Coronary artery (tissue), 2 donors: ENCODE measurements at regions not wholly inside any gene's neighbourhood (a gene's known extent, or its start where the extent isn't known, plus 50 kb on each side); places are given as distances from the start of the nearest gene placed in this dataset.

ENCODE experiments used
- DNase-seq: peaks from one replicate; pipeline ENCODE4 v3.0.0-alpha.2; 2017; ENCODE audit warnings: low spot score
- H3K27ac ChIP-seq, 2 donors: fragments of 200-600 bp; sonication (generic); one replicate each; pipeline ENCODE4 v1.5.1; 2016 to 2019
- H3K4me3 ChIP-seq: fragments of 200-600 bp; sonication (generic); 2 replicates; pipeline ENCODE4 v1.5.1; 2016; ENCODE audit warnings: mild to moderate bottlenecking, moderate library complexity
- TF ChIP-seq, protein P1 (sequence below): fragments of 200-600 bp; sonication (generic); IDR thresholded peaks from one replicate; pipeline ENCODE4 v1.5.1; 2019; ENCODE audit warnings: antibody characterized with exemption

- Histone ChIP-seq H3K27ac (no peak overlapping the region), H3K4me3 (no peak overlapping the region)
- no peak for DNase-seq
- TF ChIP-seq, protein P1, sequence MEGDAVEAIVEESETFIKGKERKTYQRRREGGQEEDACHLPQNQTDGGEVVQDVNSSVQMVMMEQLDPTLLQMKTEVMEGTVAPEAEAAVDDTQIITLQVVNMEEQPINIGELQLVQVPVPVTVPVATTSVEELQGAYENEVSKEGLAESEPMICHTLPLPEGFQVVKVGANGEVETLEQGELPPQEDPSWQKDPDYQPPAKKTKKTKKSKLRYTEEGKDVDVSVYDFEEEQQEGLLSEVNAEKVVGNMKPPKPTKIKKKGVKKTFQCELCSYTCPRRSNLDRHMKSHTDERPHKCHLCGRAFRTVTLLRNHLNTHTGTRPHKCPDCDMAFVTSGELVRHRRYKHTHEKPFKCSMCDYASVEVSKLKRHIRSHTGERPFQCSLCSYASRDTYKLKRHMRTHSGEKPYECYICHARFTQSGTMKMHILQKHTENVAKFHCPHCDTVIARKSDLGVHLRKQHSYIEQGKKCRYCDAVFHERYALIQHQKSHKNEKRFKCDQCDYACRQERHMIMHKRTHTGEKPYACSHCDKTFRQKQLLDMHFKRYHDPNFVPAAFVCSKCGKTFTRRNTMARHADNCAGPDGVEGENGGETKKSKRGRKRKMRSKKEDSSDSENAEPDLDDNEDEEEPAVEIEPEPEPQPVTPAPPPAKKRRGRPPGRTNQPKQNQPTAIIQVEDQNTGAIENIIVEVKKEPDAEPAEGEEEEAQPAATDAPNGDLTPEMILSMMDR: no peak
Measured at GRCh38 chr15:95837341-95838004, 493.0 kb upstream of the NR2F2 start.

DNA sequence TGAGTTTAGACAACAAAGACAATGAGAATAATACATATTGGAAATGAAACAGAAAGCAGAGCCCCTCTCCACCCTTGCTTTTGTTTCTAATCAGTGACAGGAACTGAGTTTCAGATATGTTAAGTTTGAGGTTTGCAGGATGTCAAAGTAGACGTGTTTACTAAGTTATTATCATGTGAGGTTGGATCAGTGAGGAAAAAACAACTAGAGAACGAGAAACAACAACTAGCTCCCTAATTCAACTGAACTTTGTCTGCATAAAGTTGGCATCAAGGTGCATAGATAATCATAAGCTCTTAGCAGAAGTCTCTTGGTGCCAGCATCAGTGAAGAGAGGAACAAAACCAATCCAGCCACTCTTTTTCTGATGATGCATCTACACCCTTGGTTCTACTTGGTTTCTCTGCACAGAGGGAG, 491.1 kb upstream of the NR2F2 start:
- Histone ChIP-seq H3K27ac (peak overlapping the region; percentile 85 to 88), H3K4me3 (no peak overlapping the region)
- no peak for DNase-seq
- TF ChIP-seq, protein P1: no peak

GRCh38 chr15:95840004-95840403, 490.5 kb upstream of the NR2F2 start:
- no peak overlapping the region for H3K4me3 ChIP-seq

DNA sequence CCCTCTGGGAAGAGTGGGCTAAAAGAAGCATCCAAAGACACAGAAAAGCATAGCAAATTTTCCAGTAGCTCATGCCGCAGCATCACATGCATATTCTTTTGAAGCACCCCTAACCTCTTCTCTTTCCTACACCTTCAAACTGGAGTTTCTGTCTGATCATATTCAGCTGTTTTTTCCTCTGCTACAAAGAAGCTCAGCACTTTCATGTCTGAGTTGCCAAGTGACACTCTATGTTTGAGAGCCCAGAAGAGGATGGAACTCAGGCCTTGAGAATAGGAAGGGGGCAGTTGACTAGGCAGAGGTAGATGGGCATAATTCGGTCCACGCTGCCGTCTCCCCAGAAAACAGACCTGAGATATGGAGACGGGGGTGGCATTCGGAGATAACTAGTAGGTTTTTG, 489.6 kb upstream of the NR2F2 start:
- no peak for DNase-seq
- Histone ChIP-seq H3K27ac (peak overlapping the region; percentile 85 to 88), H3K4me3 (no peak overlapping the region)
- TF ChIP-seq, protein P1: no peak

More at GRCh38 chr15:95840004-95840403, 490.5 kb upstream of the NR2F2 start:
- H3K27ac ChIP-seq: peak overlapping the region; percentile 85 to 88
- DNase-seq: peak; percentile 86
- TF ChIP-seq, protein P1: no peak

DNA sequence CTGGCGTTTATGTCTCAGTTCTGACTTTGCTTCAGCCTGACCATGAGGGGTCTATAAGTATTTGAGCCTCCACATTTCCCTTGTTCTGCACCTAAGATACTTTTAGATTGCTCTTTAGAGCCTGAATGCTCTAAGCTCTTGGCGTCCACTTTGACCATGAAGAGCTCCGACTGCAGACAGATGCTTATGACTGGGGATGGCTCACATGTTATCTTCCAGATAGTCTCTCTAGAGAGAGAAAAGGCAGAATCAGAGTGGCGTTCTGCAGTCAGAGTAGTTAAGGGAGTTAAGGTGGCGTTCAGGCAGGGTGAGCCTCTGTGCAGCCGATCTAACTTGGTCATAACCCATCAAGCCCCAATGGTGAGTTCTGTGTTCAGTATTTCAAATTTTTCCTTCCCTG, 487.9 kb upstream of the NR2F2 start:
- Histone ChIP-seq H3K27ac (peak overlapping the region in 1 of 2 donors; percentile 79), H3K4me3 (no peak overlapping the region)
- DNase-seq: no peak
- TF ChIP-seq, protein P1: no peak

GRCh38 chr15:95843241-95843910, 487.1 kb upstream of the NR2F2 start:
- Histone ChIP-seq H3K4me3 (no peak overlapping the region), H3K27ac (peak overlapping the region in 1 of 2 donors; percentile 79)
- TF ChIP-seq, protein P1: no peak
- DNase-seq: no peak
